AG09309 (cell line): ENCODE measurements at regions not wholly inside any gene's neighbourhood (a gene's known extent, or its start where the extent isn't known, plus 50 kb on each side); places are given as distances from the start of the nearest gene placed in this dataset.

Experiments
- DNase-seq: peaks from one replicate; pipeline ENCODE4 v3.0.0-alpha.2; 2010; ENCODE audit warnings: low read depth
- H3K4me3 ChIP-seq: 2 replicates; pipeline ENCODE4 v1.5.1; 2011; ENCODE audit warnings: mild to moderate bottlenecking, low read depth, low read length, moderate library complexity; ENCODE audit not compliant: control insufficient read depth
- CTCF ChIP-seq: IDR thresholded peaks from 2 replicates; pipeline ENCODE4 v1.5.1; 2011; ENCODE audit warnings: mild to moderate bottlenecking, low read depth, low read length, inconsistent platforms; ENCODE audit not compliant: insufficient read depth, control insufficient read depth; ENCODE audit errors: missing control alignments

DNA sequence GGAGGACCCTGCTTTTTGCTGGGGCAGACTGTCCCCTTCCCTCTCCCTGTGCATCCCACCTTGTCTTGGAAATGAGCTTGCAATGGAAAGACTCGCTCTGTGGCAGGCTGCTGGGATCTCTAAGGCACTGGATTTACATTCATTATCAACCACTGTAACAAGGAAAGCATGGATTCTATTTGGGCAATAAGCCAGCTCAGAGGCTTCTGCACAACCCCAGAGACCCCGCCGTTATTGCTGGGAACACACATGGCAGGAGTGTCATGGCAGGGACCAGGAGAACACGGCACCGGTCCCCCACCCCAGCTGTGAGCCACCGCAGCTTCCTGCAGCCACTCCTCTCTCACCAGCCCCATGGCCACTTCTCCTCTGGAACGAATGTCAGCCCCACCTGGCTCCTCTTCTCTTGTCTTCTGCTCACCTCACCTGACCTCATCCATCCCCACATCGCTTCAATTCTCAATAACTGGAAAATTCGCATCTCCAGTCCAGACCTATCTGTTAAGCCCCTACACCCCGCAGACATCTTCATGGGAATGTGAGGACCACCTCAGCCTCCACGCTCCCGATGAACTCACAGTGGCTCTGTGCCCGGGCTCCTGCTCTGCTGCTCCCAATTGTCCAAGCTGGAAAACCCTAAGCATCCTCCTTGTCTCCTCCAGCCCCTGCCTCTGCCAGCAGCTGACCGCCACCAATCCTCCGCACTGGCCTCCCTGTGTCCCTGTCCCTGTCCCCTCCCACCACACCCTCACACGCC is 181.5 kb downstream of the USP12 start:
- TF ChIP-seq CTCF, result no peak
- no peak overlapping the region for H3K4me3 ChIP-seq
- DNase-seq, result no peak

- H3K4me3 ChIP-seq, result no peak overlapping the region
- no peak for DNase-seq
- TF ChIP-seq CTCF, result no peak
Measured at GRCh38 chr13:26989261-26989956, 182.2 kb downstream of the USP12 start.

DNA sequence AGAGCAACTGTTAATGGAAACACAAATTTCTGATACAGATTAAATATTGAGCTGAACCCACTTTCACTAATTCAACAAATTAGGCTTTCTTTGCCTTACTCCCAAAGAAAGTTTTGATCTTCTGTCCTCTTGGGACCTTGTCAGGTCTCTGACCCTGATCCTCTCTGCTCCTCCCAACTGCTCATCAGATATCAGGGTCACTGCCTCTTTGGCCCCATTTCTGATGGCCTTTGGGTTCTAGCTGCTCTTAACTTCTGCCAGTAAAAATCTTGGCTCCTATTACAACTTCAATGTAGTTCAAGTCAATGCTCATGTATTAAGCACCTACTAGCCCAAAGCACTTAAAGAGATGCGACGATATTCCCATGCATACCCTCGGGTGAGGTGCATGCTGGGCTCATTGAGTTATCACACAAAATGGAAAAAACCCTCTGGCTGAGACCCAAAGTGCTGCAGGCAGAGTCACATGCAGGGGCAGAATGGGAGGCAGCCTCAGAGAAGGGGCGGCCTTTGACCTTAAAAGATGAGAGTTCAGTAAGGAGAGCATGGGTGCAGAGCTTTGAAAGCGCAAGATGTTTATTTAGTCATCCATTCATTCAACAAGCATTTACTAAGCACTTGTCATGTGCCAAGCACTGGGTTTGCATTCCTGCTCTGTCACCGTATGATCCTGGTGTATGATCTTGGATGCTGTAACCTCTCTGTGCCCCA is 183.4 kb downstream of the USP12 start:
- no peak for DNase-seq
- TF ChIP-seq CTCF, result no peak
- H3K4me3 ChIP-seq, result no peak overlapping the region

- no peak for TF ChIP-seq CTCF
- no peak overlapping the region for H3K4me3 ChIP-seq
- no peak for DNase-seq
Measured at GRCh38 chr13:26987486-26988013, 184.1 kb downstream of the USP12 start.

GRCh38 chr13:26985285-26985878 is 186.2 kb downstream of the USP12 start:
- peak; percentile 63 for TF ChIP-seq CTCF
- DNase-seq, result no peak
- no peak overlapping the region for H3K4me3 ChIP-seq

DNA sequence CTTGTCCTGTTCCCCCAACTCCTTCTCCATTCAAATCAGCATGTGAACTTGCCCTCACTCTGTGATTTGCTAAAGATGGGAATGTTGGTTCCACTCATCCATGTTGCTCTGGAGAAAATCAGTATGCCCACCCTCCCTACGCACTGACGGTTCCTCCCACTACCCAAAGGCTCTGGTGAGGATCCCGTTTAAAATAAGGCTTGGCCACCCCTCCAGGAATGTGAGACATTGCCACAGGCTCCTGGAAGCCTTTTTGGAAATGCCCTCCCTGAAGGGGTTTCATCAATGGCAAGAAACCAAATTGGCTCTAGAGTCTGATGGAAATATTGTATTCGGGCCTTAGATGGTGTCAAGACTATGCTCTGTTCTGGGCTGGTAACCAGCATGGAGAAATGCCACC is 187.3 kb downstream of the USP12 start:
- DNase-seq, result no peak
- no peak overlapping the region for H3K4me3 ChIP-seq
- no peak for TF ChIP-seq CTCF
